ENCODE measurements at regions not wholly inside any gene's neighbourhood (a gene's known extent, or its start where the extent isn't known, plus 50 kb on each side); places are given as distances from the start of the nearest gene placed in this dataset.
"Not testable (repeated sequence)": the region's sequence is repeated elsewhere in the genome, so short reads cannot be mapped to it uniquely, and the experiment has no call there.

DNA sequence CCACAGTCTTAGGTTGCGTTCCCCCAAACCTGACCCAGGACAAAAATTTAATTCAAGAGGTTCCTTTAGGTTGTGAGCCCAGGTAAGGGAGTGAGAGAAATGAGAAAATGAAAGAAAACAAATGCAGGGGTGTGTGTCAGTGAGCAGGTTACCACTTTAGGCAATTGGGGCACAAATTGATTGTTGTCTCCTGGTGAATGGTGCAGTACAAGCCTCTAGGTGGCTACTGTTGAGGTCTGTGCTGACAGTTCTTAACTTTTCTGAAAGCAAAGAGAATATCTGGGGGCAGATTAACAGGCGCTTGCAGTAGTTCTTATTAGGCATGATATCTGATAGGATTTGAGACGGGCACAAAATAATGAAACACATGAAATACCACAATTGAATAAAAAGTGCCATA is 894.6 kb downstream of the FAM181B start:
- H3K36me3 ChIP-seq (ENCODE audit: insufficient read depth, low read length): no peaks in the 10 kb centered on the region
- no peak overlapping the region for H3K9ac ChIP-seq (ENCODE audit: low read depth, low read length)
- H3K4me1 ChIP-seq (ENCODE audit: insufficient read depth, low read length): no peaks in the 10 kb centered on the region
- H3K9me3 ChIP-seq (ENCODE audit: control insufficient read depth, insufficient read depth, low read length): no peaks in the 10 kb centered on the region

DNA sequence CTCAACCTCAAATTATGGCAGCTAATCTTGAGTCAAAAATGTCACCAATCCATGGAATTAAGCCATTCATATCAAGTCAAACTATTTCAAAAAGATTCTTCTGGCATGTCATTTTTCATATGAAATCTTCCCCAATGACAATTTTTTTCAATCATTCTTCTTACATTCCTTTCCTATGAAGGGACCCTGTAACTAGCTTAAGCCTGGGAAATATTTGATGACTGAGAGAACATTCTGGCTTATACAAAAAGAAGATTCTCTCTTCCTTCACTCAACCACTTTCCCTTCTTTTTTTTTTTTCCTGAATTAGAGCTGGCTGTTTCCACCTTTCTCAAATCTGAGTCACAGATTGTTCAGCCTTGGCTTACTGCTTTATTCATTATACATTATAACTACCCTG is 903.7 kb downstream of the FAM181B start:
- no peak overlapping the region for H3K9ac ChIP-seq (ENCODE audit: low read depth, low read length)
- H3K36me3 ChIP-seq (ENCODE audit: insufficient read depth, low read length): no peaks in the 10 kb centered on the region
- no peaks in the 10 kb centered on the region for H3K4me1 ChIP-seq (ENCODE audit: insufficient read depth, low read length)
- no peaks in the 10 kb centered on the region for H3K9me3 ChIP-seq (ENCODE audit: control insufficient read depth, insufficient read depth, low read length)

DNA sequence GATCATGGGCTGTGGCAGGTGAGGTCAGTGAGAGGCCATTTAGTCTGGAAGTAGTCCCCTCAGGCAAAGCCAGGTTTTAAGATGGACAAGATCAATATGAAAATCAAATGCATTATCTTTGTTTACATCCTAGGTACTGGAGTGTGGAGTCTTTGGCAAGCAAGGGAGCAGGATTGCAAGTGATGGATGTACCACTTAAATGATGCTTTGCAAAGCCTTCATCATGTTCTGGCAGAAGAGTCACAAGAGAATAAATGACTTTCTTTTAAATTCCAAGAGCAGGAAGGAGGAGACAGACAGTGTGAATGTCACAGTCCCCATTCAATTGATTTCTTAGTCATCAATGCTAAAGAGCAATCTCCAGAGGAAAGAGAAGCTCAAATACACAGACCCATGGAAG is 908.3 kb downstream of the FAM181B start:
- H3K9me3 ChIP-seq (ENCODE audit: control insufficient read depth, insufficient read depth, low read length): no peaks in the 10 kb centered on the region
- H3K9ac ChIP-seq (ENCODE audit: low read depth, low read length): no peak overlapping the region
- no peaks in the 10 kb centered on the region for H3K36me3 ChIP-seq (ENCODE audit: insufficient read depth, low read length)
- H3K4me1 ChIP-seq (ENCODE audit: insufficient read depth, low read length): no peaks in the 10 kb centered on the region; the same call in 1 of the 2 replicates

DNA sequence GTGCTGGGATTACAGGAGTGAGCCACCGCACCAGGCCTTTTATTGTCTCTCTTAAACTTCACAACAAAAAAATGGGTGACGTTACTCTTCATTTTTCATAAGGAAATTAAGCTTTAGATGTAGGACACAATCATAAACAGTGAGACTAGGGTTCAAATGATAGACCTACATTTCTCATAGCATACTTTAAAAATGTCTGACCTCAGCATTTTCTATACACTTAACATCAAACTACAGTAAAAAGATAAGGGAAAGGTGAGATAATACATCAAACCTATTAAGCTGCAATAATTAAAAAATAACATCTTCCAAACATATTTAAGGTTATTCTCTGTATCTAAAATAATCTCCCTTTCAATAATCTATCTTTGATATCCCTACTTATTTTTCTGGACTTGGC is 914.2 kb downstream of the FAM181B start:
- Histone ChIP-seq H3K9me3 (ENCODE audit: control insufficient read depth, insufficient read depth, low read length) (no peaks in the 10 kb centered on the region), H3K9ac (ENCODE audit: low read depth, low read length) (no peak overlapping the region), H3K36me3 (ENCODE audit: insufficient read depth, low read length) (no peaks in the 10 kb centered on the region), H3K4me1 (ENCODE audit: insufficient read depth, low read length) (no peaks in the 10 kb centered on the region; the same call in 1 of the 2 replicates)

DNA sequence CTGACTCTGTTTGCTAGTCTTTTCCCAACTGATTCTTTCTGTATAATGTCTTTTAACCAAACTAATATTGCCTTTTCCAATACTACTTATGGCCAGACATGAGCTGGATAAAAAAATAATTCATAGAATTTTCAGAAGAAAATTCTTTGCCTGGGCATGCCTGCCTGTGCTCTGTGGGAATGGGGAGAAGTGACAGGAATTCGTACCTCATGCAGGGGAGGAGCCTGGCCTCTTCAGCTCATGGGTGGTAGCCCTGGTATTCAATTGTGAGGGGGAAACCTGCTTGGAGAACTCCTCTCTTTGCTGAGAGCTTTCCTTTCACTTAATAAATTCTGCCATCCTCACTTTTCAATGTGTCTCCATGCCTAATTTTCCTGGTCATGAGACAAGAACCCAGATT is 928.8 kb downstream of the FAM181B start:
- no peaks in the 10 kb centered on the region for H3K4me1 ChIP-seq (ENCODE audit: insufficient read depth, low read length)
- no peaks in the 10 kb centered on the region for H3K9me3 ChIP-seq (ENCODE audit: control insufficient read depth, insufficient read depth, low read length)
- no peak overlapping the region for H3K9ac ChIP-seq (ENCODE audit: low read depth, low read length)
- no peaks in the 10 kb centered on the region for H3K36me3 ChIP-seq (ENCODE audit: insufficient read depth, low read length)

DNA sequence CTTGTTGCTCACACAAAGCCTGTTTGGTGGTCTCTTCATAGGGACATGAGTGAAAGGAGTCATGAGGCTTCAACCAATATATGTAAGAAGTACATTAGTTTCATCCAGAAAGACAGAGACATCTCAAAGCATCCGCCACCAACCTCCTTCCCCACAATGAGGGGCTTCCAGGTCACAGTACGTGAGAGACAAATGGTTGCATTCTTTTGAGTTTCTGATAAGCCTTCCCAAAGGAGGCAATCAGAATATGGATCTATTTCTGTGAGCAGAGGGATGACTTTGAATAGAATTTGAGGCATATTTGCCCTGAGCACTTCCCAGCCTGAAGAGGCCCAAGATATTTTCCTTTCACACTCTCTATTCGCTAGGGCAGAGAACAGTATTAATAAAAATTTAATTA is 931.1 kb downstream of the FAM181B start:
- Histone ChIP-seq H3K4me1 (ENCODE audit: insufficient read depth, low read length) (no peaks in the 10 kb centered on the region), H3K36me3 (ENCODE audit: insufficient read depth, low read length) (no peaks in the 10 kb centered on the region), H3K9ac (ENCODE audit: low read depth, low read length) (no peak overlapping the region), H3K9me3 (ENCODE audit: control insufficient read depth, insufficient read depth, low read length) (no peaks in the 10 kb centered on the region)

DNA sequence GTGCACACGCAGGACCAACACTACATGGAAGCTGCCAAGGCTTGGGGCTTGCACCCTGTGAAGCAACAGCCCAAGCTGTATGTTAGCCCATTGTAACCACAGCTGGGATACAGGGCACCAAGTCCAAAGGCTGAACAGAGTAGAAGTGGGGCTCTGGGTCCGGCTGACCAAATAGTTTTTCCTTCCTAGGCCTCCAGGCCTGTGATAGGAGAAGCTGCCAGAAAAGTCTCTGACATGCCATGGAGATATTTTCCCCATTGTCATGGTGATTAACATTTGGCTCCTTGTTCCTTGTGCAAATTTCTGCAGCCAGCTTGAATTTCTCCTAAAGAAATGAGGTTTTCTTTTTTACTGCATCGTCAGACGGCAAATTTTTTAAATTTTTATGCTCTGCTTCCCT is 941.2 kb downstream of the FAM181B start:
- H3K9ac ChIP-seq (ENCODE audit: low read depth, low read length): no peak overlapping the region

DNA sequence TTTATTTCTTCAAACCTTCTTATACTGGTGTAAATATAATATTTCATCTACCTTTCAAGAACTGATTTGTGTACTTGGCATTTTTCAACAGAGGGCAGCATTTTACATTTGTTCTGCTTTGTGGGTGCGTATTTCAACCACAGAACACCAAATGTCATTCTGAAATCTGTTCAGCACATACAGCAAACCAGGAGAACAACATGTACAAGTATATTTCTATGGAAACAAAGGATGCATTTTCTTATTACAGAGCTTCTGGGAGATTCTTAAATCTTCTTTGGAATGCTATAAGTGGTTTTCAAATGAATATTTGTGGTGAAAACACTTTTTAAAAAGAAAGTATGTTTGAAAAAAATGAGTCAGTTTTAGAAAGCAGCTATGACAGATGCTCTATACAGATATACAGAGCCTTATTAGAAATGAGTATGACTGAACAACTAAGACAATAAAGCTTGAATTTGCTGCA is 946.0 kb downstream of the FAM181B start:
- no peak overlapping the region for H3K9ac ChIP-seq (ENCODE audit: low read depth, low read length)
- H3K9me3 ChIP-seq (ENCODE audit: control insufficient read depth, insufficient read depth, low read length): no peaks in the 10 kb centered on the region
- no peaks in the 10 kb centered on the region for H3K36me3 ChIP-seq (ENCODE audit: insufficient read depth, low read length)
- H3K4me1 ChIP-seq (ENCODE audit: insufficient read depth, low read length): no peaks in the 10 kb centered on the region

More for the DNA sequence above, 941.2 kb downstream of the FAM181B start:
- H3K4me1 ChIP-seq (ENCODE audit: insufficient read depth, low read length): no peaks in the 10 kb centered on the region
- H3K9me3 ChIP-seq (ENCODE audit: control insufficient read depth, insufficient read depth, low read length): no peaks in the 10 kb centered on the region
- no peaks in the 10 kb centered on the region for H3K36me3 ChIP-seq (ENCODE audit: insufficient read depth, low read length)

DNA sequence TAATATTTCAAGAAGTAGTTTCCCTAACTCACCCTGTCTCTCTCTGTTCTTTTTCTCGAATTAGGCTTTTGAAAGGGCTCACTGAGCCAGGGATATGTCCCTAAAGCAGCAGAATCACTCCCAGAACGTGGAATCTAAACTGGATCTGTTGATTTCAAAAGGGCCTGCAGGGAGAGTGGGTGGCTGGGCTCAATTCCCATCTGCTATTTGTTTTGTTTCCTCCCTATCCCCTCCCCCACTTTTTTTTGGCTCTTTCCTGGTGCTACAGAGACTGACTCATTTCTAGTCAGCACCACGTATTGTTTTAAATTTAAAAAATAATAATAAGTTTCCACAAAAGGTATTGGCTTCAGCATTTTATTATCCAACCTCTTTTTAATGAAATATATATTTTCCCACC is 961.5 kb downstream of the FAM181B start:
- H3K4me1 ChIP-seq (ENCODE audit: insufficient read depth, low read length): peaks cover 12% of the 10 kb centered on the region
- no peak overlapping the region for H3K9ac ChIP-seq (ENCODE audit: low read depth, low read length)

DNA sequence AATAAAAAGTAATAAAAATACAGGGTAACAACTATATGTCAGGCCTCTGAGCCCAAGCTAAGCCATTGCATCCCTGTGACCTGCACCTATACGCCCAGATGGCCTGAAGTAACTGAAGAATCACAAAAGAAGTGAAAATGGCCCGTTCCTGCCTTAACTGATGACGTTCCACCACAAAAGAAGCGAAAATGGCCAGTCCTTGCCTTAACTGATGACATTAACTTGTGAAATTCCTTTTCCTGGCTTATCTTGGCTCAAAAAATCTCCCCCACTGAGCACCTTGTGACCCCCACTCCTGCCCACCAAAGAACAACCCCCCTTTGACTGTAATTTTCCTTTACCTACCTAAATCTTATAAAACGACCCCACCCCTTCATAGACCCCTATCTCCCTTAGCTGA is 963.8 kb downstream of the FAM181B start:
- not testable (repeated sequence) for H3K9me3 ChIP-seq (ENCODE audit: control insufficient read depth, insufficient read depth, low read length); H3K36me3 ChIP-seq (ENCODE audit: insufficient read depth, low read length); H3K9ac ChIP-seq (ENCODE audit: low read depth, low read length)
- peaks cover 12% of the 10 kb centered on the region for H3K4me1 ChIP-seq (ENCODE audit: insufficient read depth, low read length)

More for the DNA sequence above, 961.5 kb downstream of the FAM181B start:
- H3K9me3 ChIP-seq (ENCODE audit: control insufficient read depth, insufficient read depth, low read length): no peaks in the 10 kb centered on the region
- H3K36me3 ChIP-seq (ENCODE audit: insufficient read depth, low read length): no peaks in the 10 kb centered on the region

DNA sequence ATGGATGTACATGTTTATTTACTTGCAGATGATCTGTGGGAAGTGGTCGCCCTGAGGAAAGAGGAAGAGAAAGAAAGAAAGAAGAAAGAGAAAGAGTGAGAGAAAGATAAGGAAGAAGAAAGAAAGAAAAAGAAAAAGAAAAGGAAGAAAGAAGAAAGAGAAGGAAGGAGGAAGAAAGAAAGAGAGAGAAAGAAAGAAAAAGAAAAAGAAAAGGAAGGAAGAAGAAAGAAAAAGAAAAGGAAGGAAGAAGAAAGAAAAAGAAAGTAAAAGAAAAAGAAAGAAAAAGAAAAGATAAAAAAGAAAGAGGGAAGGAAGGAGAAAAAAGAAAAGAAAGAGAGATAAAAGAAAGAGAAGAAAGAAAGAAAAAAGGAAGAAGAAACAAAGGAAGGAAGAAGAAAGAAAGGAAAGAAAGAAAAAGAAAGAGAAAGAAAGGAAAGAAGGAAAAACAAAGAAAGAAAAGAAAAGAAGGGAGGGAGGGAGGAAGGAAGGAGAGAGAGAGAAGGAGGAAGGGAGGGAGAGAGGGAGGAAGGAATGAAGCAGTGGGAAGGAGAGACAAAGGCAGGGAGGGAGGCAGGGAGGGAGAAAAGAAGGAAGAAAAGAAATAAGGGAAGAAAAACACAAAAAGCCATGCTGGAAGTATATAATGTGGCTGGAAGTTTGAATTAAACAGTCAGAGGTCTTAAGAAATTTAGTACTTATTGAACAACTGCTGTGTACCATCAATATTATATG is 976.6 kb downstream of the FAM181B start:
- H3K4me1 ChIP-seq (ENCODE audit: insufficient read depth, low read length): no peaks in the 10 kb centered on the region
- H3K9me3 ChIP-seq (ENCODE audit: control insufficient read depth, insufficient read depth, low read length): no peaks in the 10 kb centered on the region
- no peaks in the 10 kb centered on the region for H3K36me3 ChIP-seq (ENCODE audit: insufficient read depth, low read length)
- no peak overlapping the region for H3K9ac ChIP-seq (ENCODE audit: low read depth, low read length)

DNA sequence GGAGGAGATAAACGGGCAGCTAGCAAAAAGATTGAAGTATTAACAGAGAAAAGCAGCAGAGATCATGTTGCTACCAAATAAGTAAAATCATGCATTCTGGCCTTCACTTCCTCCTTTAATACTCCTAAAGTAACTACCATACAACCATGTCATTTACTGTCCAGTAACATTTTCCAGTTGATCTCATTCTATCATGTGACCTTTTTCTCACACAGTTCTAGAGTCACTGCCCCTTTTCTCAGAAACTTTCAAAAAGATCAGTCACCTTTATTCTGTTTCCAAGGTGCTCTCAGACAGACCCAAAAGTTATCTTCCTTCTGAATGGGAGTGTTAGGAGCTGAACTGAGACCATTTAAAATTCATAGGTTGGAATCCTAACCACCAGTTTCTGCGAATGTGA is 984.4 kb downstream of the FAM181B start:
- H3K4me1 ChIP-seq (ENCODE audit: insufficient read depth, low read length): no peaks in the 10 kb centered on the region
- no peaks in the 10 kb centered on the region for H3K9me3 ChIP-seq (ENCODE audit: control insufficient read depth, insufficient read depth, low read length)
- H3K9ac ChIP-seq (ENCODE audit: low read depth, low read length): no peak overlapping the region
- H3K36me3 ChIP-seq (ENCODE audit: insufficient read depth, low read length): no peaks in the 10 kb centered on the region

DNA sequence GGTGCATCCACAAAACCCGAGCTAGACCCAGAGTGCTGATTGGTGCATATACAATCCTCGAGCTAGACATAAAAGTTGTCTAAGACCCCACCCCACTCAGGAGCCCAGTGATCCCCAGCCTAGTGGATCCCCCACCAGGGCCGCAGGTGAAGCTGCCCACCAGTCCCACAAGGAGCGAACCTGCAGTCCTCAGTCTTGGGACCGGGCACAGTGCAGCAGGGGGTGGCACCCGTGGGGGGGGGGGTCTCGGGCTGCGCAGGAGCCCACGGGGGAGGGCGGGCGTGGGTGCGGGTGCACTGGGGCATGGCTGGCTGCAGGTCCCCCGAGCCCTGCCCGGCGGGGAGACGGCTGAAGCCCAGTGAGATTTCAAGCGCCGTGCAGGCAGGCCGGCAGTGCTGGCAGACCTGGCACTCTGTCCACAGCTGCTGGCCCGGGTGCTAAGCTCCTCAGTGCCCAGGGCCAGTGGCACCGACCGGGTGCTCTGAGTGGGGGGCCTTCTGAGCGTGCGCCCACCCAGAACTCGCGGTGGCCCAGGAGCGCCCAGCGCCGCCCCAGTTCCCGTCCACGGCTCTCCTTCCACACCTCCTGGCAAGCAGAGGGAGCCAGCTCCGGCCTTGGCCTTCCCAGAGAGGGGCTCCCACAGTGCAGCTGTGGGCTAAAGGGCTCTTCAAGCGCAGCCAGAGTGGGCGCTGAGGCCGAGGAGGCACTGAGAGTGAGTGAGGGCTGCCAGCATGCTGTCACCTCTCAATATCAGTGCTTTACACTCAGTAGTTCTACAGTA is 989.1 kb downstream of the FAM181B start:
- H3K4me1 ChIP-seq (ENCODE audit: insufficient read depth, low read length): no peaks in the 10 kb centered on the region
- H3K9me3 ChIP-seq (ENCODE audit: control insufficient read depth, insufficient read depth, low read length): no peaks in the 10 kb centered on the region
- no peak overlapping the region for H3K9ac ChIP-seq (ENCODE audit: low read depth, low read length)
- H3K36me3 ChIP-seq (ENCODE audit: insufficient read depth, low read length): no peaks in the 10 kb centered on the region

DNA sequence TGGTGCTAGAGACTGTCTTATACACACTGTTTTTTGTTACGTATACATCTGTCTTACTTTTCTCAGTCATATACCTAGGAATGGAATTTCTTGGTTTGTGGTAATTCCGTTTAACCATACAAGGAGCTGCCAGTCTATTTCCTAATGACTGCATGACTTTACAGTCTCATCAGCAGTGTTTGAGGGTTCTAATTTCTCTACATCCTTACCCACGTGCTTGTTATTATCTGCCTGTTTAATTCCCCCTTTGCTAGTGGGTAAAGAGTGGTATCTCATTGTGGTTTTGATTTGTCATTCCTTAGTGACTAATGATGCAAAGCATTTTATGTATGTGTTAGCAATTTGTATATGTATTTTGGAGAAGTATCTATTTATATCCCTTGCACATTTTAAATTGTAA is 1008.0 kb downstream of the FAM181B start:
- H3K9ac ChIP-seq (ENCODE audit: low read depth, low read length): no peak overlapping the region
- H3K4me1 ChIP-seq (ENCODE audit: insufficient read depth, low read length): no peaks in the 10 kb centered on the region
- H3K36me3 ChIP-seq (ENCODE audit: insufficient read depth, low read length): no peaks in the 10 kb centered on the region
- H3K9me3 ChIP-seq (ENCODE audit: control insufficient read depth, insufficient read depth, low read length): no peaks in the 10 kb centered on the region; the same call in 1 of the 2 replicates

DNA sequence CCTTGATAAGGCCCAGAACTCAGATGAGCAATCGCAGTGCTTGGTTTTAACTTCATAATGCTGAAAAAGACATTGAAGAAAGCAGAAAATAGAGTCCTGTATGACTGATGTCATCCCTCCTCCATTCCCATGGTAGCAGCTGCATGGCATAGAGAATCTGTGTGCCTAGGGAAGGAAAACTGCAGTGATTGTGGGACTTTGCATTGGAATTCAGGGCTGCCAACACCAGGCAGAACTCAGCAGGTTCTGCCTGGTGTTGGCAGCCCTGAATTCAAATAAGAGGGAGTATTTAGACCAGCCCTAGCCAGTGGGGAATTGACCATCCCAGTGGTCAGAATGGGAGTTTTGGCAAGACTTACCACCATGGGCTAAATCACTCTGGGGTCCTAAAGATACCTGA is 1016.0 kb downstream of the FAM181B start:
- H3K9me3 ChIP-seq (ENCODE audit: control insufficient read depth, insufficient read depth, low read length): no peaks in the 10 kb centered on the region
- H3K4me1 ChIP-seq (ENCODE audit: insufficient read depth, low read length): no peaks in the 10 kb centered on the region
- no peaks in the 10 kb centered on the region for H3K36me3 ChIP-seq (ENCODE audit: insufficient read depth, low read length)
- no peak overlapping the region for H3K9ac ChIP-seq (ENCODE audit: low read depth, low read length)

Data from ES-I3 (cell line).